ENCODE measurements at regions not wholly inside any gene's neighbourhood (a gene's known extent, or its start where the extent isn't known, plus 50 kb on each side); places are given as distances from the start of the nearest gene placed in this dataset.

- CTCF ChIA-PET: interaction anchor here (1.6 kb wide), 1 partner anchor 10 kb away, joined by 4 read pairs; no protein-coding TSS in a partner anchor
- POLR2A ChIA-PET: no interaction called here
Measured at GRCh38 chr3:95394286-95394685, 1331.4 kb downstream of the NSUN3 start.

GRCh38 chr3:95399585-95399984 lies 1336.7 kb downstream of the NSUN3 start:
- no peak for DNase-seq (ENCODE audit: extremely low spot score)
- ChIA-PET CTCF (no interaction called here), POLR2A (no interaction called here)
- TF ChIP-seq, protein P1, sequence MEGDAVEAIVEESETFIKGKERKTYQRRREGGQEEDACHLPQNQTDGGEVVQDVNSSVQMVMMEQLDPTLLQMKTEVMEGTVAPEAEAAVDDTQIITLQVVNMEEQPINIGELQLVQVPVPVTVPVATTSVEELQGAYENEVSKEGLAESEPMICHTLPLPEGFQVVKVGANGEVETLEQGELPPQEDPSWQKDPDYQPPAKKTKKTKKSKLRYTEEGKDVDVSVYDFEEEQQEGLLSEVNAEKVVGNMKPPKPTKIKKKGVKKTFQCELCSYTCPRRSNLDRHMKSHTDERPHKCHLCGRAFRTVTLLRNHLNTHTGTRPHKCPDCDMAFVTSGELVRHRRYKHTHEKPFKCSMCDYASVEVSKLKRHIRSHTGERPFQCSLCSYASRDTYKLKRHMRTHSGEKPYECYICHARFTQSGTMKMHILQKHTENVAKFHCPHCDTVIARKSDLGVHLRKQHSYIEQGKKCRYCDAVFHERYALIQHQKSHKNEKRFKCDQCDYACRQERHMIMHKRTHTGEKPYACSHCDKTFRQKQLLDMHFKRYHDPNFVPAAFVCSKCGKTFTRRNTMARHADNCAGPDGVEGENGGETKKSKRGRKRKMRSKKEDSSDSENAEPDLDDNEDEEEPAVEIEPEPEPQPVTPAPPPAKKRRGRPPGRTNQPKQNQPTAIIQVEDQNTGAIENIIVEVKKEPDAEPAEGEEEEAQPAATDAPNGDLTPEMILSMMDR (IDR thresholded peaks at IDR 0.05; ENCODE audit: control extremely low read depth, extremely low read depth, low read depth, missing control alignments): no peak

More at GRCh38 chr3:95394286-95394685, 1331.4 kb downstream of the NSUN3 start:
- TF ChIP-seq, protein P1 (IDR thresholded peaks at IDR 0.05; ENCODE audit: control extremely low read depth, extremely low read depth, low read depth, missing control alignments): no peak
- DNase-seq (ENCODE audit: extremely low spot score): no peak

- DNase-seq (ENCODE audit: extremely low spot score): no peak
- ChIA-PET POLR2A (no interaction called here), CTCF (no interaction called here)
- TF ChIP-seq, protein P1 (IDR thresholded peaks at IDR 0.05; ENCODE audit: control extremely low read depth, extremely low read depth, low read depth, missing control alignments): no peak
Measured at GRCh38 chr3:95401693-95402092, 1338.8 kb downstream of the NSUN3 start.

DNA sequence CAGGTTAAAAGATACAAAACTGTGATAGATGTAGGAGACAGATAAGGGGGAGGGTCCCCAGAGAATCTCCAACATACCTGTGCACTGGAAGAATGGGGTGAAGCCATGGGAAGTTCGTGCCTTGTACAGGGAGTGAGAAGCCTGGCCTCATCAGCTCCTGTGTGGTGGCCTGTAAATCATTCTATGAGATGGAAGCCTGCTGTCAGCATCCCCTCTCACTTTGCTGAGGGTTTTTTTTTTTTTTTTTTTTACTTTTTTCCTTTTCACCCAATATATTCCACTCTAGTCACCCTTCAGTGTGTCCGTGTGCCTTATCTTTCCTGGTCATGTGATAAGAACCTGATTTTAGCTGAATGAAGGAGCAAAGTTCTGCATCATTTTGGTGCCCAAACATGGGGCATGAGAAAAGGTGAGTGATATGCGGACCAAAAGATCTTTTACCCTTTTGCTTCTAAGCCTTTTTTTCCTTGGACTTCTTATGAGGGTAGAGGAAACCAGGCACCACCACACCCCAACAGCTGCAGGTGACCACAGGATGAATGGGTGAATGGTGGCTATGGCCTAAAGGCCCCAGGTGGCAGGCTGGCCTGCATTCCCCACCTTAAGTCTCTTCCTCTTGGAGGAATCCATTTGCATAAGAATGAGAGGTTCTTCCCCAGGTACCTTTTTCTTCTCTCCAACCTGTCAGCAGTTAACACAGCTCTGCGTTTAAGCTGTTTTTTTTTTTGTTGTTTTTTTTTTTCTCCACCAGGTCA lies 1345.0 kb downstream of the NSUN3 start:
- CTCF ChIA-PET: interaction anchor here (1.1 kb wide), 1 partner anchor 178 kb away, joined by 3 read pairs; no protein-coding TSS in a partner anchor
- TF ChIP-seq, protein P1 (IDR thresholded peaks at IDR 0.05; ENCODE audit: control extremely low read depth, extremely low read depth, low read depth, missing control alignments): no peak
- POLR2A ChIA-PET: no interaction called here
- no peak for DNase-seq (ENCODE audit: extremely low spot score)

DNA sequence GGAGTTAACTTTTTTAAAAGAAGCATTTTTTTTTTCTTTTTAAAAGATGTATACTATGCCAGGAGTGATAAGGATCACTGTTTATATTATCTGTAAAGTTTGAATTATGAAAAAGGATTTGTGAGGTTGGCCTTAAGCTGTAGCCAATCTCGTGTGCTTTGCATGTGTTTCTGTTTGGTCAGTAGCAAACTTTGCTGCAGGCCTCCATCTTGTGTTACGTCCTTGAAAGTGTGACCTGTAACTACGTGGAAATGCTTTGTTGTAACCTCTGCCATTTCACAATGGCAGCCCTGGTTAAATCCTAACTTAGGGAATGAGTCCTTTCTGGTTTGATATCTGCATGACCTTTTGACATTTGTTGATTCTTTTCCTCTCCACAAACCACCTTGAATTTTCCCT lies 1345.6 kb downstream of the NSUN3 start:
- ChIA-PET POLR2A (no interaction called here), CTCF (interaction anchor here (1.1 kb wide), 1 partner anchor 178 kb away, joined by 3 read pairs; no protein-coding TSS in a partner anchor)
- DNase-seq (ENCODE audit: extremely low spot score): no peak
- TF ChIP-seq, protein P1 (IDR thresholded peaks at IDR 0.05; ENCODE audit: control extremely low read depth, extremely low read depth, low read depth, missing control alignments): no peak

DNA sequence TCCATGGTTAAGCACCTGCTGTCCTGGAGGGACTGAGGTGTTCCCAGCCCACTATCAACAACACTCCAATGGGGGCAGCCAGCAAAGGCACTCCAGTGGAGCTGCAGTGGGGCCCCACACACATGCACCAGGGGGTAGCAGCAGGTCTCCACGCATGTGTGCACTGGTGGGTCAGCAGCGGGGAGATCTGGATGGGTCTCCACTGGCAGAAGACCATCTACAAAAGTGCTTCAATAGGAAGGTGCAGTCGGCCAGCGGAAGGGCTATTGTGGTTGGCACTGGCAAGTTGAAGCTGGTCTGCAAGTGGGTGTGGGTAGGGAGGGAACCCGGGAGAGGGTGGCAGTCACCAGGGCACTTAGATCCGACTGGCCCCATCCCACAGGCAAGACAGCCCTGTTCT lies 1355.4 kb downstream of the NSUN3 start:
- ChIA-PET POLR2A (no interaction called here), CTCF (interaction anchor here (0.9 kb wide), 1 partner anchor 71 kb away, joined by 3 read pairs; no protein-coding TSS in a partner anchor)
- DNase-seq (ENCODE audit: extremely low spot score): no peak
- TF ChIP-seq, protein P1 (IDR thresholded peaks at IDR 0.05; ENCODE audit: control extremely low read depth, extremely low read depth, low read depth, missing control alignments): no peak

Measured in GM10248 (cell line).